ENCODE measurements at regions not wholly inside any gene's neighbourhood (a gene's known extent, or its start where the extent isn't known, plus 50 kb on each side); places are given as distances from the start of the nearest gene placed in this dataset.

DNA sequence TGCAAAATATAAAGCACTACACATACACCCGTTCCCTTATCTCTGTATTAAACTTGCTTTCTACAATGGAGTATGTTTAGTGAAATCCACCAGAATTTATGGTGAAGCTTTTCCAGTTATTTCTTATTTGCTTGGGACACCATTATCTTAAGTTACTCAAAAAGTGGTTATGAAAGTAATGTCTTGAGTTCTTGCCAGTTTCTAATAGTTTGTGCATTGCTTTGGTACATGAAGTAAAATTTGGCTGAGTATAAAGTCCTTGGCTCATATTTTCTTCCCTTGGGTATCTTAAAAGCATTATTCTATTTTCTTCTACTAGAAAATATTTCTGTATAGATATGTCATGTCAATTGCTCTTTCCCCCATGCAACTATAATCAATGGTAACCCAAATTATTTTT, 85.2 kb downstream of the POLR1F start:
- intact Hi-C loops (cut with DNase I), result no loop called here

GRCh38 chr7:19621740-19622139, 87.1 kb downstream of the POLR1F start:
- intact Hi-C loops (cut with DNase I), result no loop called here
- DNase-seq (ENCODE audit: low spot score), result no peak

More for the DNA sequence above, 85.2 kb downstream of the POLR1F start:
- DNase-seq (ENCODE audit: low spot score), result no peak

GRCh38 chr7:19620470-19620869, 88.4 kb downstream of the POLR1F start:
- no peak for DNase-seq (ENCODE audit: low spot score)
- intact Hi-C loops (cut with DNase I), result no loop called here

- no peak for DNase-seq (ENCODE audit: low spot score)
- intact Hi-C loops (cut with DNase I), result no loop called here
Measured at GRCh38 chr7:19619122-19619521, 89.7 kb downstream of the POLR1F start.

DNA sequence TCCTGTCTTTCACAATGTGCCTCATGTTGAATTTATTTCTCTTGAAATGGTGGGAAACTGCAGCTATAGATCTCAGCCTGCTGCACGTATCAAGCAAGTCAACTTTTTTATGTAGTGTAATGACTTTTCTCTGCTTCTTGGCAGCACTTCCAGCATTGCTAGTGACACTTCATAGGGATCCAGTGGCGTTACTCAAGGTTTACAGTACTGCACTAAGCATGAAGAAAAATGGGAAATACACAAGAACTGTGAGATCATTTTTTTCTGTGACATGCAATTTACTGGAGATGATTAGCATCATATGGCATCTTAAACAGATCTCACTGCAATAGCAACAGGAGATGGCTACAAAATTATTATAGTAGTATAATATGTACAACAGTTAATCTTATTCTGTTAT, 90.9 kb downstream of the POLR1F start:
- intact Hi-C loops (cut with DNase I), result no loop called here
- DNase-seq (ENCODE audit: low spot score), result no peak

GRCh38 chr7:19610194-19610943, 98.5 kb downstream of the POLR1F start:
- no peak for DNase-seq (ENCODE audit: low spot score)
- intact Hi-C loops (cut with DNase I), result no loop called here

DNA sequence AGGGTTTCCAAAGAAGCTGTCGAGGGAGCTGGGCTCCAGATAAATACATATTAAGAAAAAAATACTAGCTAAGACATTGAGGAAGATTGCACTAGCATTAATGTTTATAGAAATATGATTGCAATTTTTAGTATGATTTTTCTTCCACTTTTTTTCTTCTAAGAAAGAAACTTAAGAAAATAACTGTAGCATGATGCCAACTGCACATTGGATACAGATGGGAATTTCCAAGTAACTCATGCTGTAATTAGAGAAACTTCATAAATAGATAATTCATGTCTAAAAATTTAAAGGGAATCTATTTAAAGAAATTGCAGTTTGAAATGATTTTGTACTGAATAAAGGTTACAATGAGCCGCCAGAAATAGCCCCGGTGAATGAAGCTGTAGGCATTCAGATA, 119.4 kb downstream of the POLR1F start:
- intact Hi-C loops (cut with DNase I), result no loop called here
- no peak for DNase-seq (ENCODE audit: low spot score)

DNA sequence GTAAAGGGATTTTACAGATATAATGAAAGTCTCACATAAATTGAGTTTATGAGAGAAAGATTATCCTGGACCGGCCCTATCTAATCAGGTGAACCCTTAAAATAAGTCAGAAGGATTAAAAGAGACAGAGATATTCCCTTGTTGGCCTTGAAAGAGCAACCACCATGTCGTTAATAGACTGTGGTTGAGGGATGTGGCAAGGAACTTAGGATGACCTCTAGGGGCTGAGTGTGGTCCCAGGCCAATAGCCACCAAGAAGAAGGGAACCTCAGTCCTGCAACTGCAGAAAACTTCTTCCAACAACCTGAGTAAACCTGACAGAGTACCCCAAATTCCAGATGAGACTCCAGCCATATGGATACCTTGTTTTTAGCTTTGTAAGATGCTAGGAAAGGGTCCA, 121.5 kb downstream of the POLR1F start:
- DNase-seq (ENCODE audit: low spot score), result no peak
- intact Hi-C loops (cut with DNase I), result no loop called here

GRCh38 chr7:19585761-19586160, 123.1 kb downstream of the POLR1F start:
- intact Hi-C loops (cut with DNase I), result no loop called here
- DNase-seq (ENCODE audit: low spot score), result no peak

GRCh38 chr7:19575909-19576557, 132.8 kb downstream of the POLR1F start:
- intact Hi-C loops (cut with DNase I), result no loop called here
- DNase-seq (ENCODE audit: low spot score), result no peak

- DNase-seq (ENCODE audit: low spot score), result no peak
- intact Hi-C loops (cut with DNase I), result no loop called here
Measured at GRCh38 chr7:19574131-19574530, 134.7 kb downstream of the POLR1F start.

DNA sequence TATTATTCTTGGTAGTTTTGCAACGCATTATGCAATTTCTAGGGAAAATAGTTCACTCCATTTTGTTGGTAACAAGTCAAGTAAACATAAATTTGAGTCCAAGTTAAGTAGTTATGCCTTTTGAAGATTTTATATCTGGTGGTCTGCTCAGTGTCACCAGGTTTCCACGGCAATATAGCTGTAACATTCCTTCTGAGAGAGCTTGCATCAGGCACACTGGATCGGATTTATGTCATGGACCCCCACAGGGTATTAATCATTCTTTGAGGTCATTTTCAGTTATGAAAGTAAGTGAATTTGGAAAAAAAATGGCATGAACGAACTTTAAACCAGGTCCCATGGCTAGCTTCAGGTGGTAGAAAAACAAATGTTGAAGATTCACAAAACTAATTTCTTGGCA, 136.3 kb downstream of the POLR1F start:
- DNase-seq (ENCODE audit: low spot score), result no peak
- intact Hi-C loops (cut with DNase I), result no loop called here

DNA sequence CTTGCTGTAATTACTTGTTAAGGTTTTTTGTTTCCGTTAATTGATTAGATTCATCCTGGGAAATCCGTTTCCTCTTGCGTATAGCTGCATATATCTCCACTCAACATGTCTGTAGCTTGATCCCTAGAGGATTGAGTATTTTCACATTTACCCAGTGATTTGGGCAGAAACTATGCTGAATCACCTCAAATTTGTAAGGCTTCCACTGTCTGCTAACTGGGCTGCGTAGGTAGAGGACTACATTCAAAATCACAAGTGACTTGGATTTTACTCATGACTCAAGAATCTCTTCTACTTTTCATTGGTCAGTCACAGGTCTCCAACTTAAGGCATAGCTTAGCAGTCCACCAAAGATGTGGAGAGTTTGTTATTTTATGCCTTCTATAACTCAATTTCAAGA, 141.8 kb downstream of the POLR1F start:
- intact Hi-C loops (cut with DNase I), result no loop called here
- DNase-seq (ENCODE audit: low spot score), result no peak

GRCh38 chr7:19565602-19566001, 143.2 kb downstream of the POLR1F start:
- no peak for DNase-seq (ENCODE audit: low spot score)
- intact Hi-C loops (cut with DNase I), result no loop called here

DNA sequence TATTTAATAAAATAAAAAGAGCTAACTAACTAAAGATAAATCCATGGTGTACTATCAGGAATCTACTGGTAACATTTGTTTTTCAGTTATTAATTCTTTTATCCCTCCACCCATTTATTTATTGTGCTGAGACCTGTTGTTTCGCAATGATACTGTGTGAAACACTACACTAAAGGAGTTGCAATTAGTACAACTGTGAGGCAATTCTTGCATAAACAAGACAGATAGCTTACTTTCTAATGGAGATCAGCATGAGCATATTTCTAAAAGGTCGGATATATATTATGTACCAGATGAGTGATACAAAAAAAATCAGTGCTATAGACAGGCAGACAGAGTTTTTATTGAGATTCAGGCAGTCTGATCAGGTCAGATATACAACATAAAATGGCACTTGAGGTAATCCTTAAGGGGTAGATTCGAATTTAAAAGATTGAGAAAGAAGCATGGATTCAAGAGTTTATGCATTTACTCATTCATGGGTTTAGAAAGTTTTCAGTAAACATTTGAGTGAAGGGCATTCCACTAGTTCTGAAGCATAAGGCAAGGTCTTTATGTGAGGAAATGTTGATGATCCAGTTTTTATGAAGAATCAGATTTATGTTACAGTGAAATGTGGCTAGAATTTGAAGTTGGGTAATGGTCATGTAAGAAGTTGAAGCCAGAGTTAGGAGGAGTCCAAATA, 147.6 kb downstream of the POLR1F start:
- DNase-seq (ENCODE audit: low spot score), result no peak
- intact Hi-C loops (cut with DNase I), result no loop called here

- no peak for DNase-seq (ENCODE audit: low spot score)
- intact Hi-C loops (cut with DNase I), result no loop called here
Measured at GRCh38 chr7:19560111-19560883, 148.5 kb downstream of the POLR1F start.

GRCh38 chr7:19558527-19558926, 150.3 kb downstream of the POLR1F start:
- intact Hi-C loops (cut with DNase I), result no loop called here

GRCh38 chr7:19557726-19558465, 150.9 kb downstream of the POLR1F start:
- intact Hi-C loops (cut with DNase I), result no loop called here
- no peak for DNase-seq (ENCODE audit: low spot score)

More at GRCh38 chr7:19558527-19558926, 150.3 kb downstream of the POLR1F start:
- no peak for DNase-seq (ENCODE audit: low spot score)

- intact Hi-C loops (cut with DNase I), result no loop called here
- DNase-seq (ENCODE audit: low spot score), result no peak
Measured at GRCh38 chr7:19554581-19554980, 154.3 kb downstream of the POLR1F start.

Data from posterior vena cava (tissue), 2 donors.